Suprapubic skin (tissue), 4 donors: ENCODE measurements at regions not wholly inside any gene's neighbourhood (a gene's known extent, or its start where the extent isn't known, plus 50 kb on each side); places are given as distances from the start of the nearest gene placed in this dataset.

Experiments used
- CTCF ChIP-seq, 2 donors: fragments of 200-600 bp in 1 of 2; fragments of 450-650 bp in 1 of 2; sonication (generic) in 1 of 2; IDR thresholded peaks; one replicate each; pipeline ENCODE4 v1.5.1; 2016 to 2019; ENCODE audit warnings: antibody characterized with exemption in 2 of 2, mild to moderate bottlenecking in 1 of 2, moderate library complexity in 1 of 2
- EP300 ChIP-seq: sonication (generic); formaldehyde crosslinking; IDR thresholded peaks from one replicate; pipeline ENCODE4 v1.6.1; 2017; ENCODE audit warnings: antibody characterized with exemption
- POLR2A ChIP-seq, 2 donors: fragments of 450-650 bp; IDR thresholded peaks; one replicate each; pipeline ENCODE4 v1.6.1; 2017; ENCODE audit warnings: antibody characterized with exemption in 2 of 2, mild to moderate bottlenecking in 2 of 2, moderate library complexity in 2 of 2
- POLR2AphosphoS5 ChIP-seq, 3 donors: sonication (generic); formaldehyde crosslinking; IDR thresholded peaks; one replicate each; pipeline ENCODE4 v1.6.1; 2017; ENCODE audit warnings: antibody characterized with exemption in 3 of 3

- TF ChIP-seq CTCF (IDR thresholded peaks at IDR 0.05) (no peak), POLR2A (IDR thresholded peaks at IDR 0.05) (no peak), POLR2AphosphoS5 (IDR thresholded peaks at IDR 0.05) (no peak), EP300 (no peak)
These were observed 57.8 kb upstream of the ST8SIA3 start for GRCh38 chr18:57294547-57294946.
